HG03565 (cell line): ENCODE measurements at regions not wholly inside any gene's neighbourhood (a gene's known extent, or its start where the extent isn't known, plus 50 kb on each side); places are given as distances from the start of the nearest gene placed in this dataset.
"Not testable (repeated sequence)": the region's sequence is repeated elsewhere in the genome, so short reads cannot be mapped to it uniquely, and the experiment has no call there.

ENCODE experiments used
- ATAC-seq: cut with Tn5 transposase; IDR thresholded peaks from one replicate; pipeline ENCODE4 v1.9.1; 2021; ENCODE audit warnings: mild to moderate bottlenecking, moderate library complexity; ENCODE audit not compliant: unreplicated experiment

GRCh38 chr5:56733580-56733979 lies 81.8 kb upstream of the MAP3K1 start:
- no peak for ATAC-seq

GRCh38 chr5:56732121-56732520 lies 83.2 kb upstream of the MAP3K1 start:
- no peak for ATAC-seq

GRCh38 chr5:56731473-56731872 lies 83.9 kb upstream of the MAP3K1 start:
- ATAC-seq, result not testable (repeated sequence)

- no peak for ATAC-seq
These were observed 85.9 kb upstream of the MAP3K1 start for GRCh38 chr5:56729488-56729887.

- no peak for ATAC-seq
These were observed 89.5 kb upstream of the MAP3K1 start for GRCh38 chr5:56725711-56726411.

- not testable (repeated sequence) for ATAC-seq
These were observed 90.5 kb upstream of the MAP3K1 start for GRCh38 chr5:56724857-56725256.

GRCh38 chr5:56722317-56722716 lies 93.0 kb upstream of the MAP3K1 start:
- no peak for ATAC-seq

GRCh38 chr5:56717253-56717987 lies 97.9 kb upstream of the MAP3K1 start:
- ATAC-seq, result no peak

- no peak for ATAC-seq
These were observed 99.4 kb upstream of the MAP3K1 start for GRCh38 chr5:56715986-56716385.

- no peak for ATAC-seq
These were observed 102.3 kb upstream of the MAP3K1 start for GRCh38 chr5:56712895-56713591.

- no peak for ATAC-seq
These were observed 104.3 kb upstream of the MAP3K1 start for GRCh38 chr5:56710826-56711590.

GRCh38 chr5:56706504-56706903 lies 108.8 kb upstream of the MAP3K1 start:
- no peak for ATAC-seq

- no peak for ATAC-seq
These were observed 110.1 kb upstream of the MAP3K1 start for GRCh38 chr5:56705217-56705616.

GRCh38 chr5:56703952-56704351 lies 111.4 kb upstream of the MAP3K1 start:
- no peak for ATAC-seq

- no peak for ATAC-seq
These were observed 114.6 kb upstream of the MAP3K1 start for GRCh38 chr5:56700711-56701110.

GRCh38 chr5:56699538-56699937 lies 115.8 kb upstream of the MAP3K1 start:
- ATAC-seq, result no peak

GRCh38 chr5:56698463-56699381 lies 116.6 kb upstream of the MAP3K1 start:
- ATAC-seq, result no peak

GRCh38 chr5:56696900-56697299 lies 118.4 kb upstream of the MAP3K1 start:
- ATAC-seq, result no peak

GRCh38 chr5:56693220-56693579 lies 122.1 kb upstream of the MAP3K1 start:
- ATAC-seq, result no peak
